Tibial nerve (tissue), 4 donors: ENCODE measurements at regions not wholly inside any gene's neighbourhood (a gene's known extent, or its start where the extent isn't known, plus 50 kb on each side); places are given as distances from the start of the nearest gene placed in this dataset.

Experiments used
- EP300 ChIP-seq, 2 donors: sonication (generic); formaldehyde crosslinking; IDR thresholded peaks; one replicate each; pipeline ENCODE4 v1.6.1; 2017; ENCODE audit warnings: antibody characterized with exemption in 2 of 2, mild to moderate bottlenecking in 1 of 2
- POLR2A ChIP-seq, 2 donors: fragments of 450-650 bp; IDR thresholded peaks; one replicate each; pipeline ENCODE4 v1.6.1; 2017; ENCODE audit warnings: antibody characterized with exemption in 2 of 2, mild to moderate bottlenecking in 2 of 2, moderate library complexity in 2 of 2
- TF ChIP-seq, protein P1 (sequence below), 5 experiments: fragments of 200-600 bp in 3 of 5; fragments of 450-650 bp in 2 of 5; sonication (generic) in 3 of 5; IDR thresholded peaks; one replicate each; pipeline ENCODE4 v1.5.1; 2016 to 2019; ENCODE audit warnings: antibody characterized with exemption in 5 of 5, mild to moderate bottlenecking in 3 of 5, moderate library complexity in 2 of 5

DNA sequence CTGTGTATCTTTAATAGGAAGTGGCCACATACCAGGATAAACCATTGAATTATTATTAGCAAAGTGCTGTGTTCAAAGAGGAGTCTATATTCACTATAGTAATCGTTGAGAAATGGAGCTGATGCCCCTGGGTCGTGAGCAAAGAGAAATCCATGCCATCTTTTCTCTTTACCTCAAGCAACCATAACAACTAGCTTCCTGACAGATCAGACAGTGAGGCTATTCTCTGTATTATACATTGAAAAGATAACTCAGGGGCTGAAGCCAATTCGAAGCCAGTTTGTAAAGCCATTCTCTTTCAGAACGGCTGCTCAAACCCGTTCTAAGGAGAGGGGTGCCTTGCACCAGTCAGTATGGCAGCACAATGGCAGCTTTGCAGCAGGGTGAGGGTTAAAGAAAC lies 680.6 kb downstream of the SEMA5A start:
- TF ChIP-seq, protein P1, sequence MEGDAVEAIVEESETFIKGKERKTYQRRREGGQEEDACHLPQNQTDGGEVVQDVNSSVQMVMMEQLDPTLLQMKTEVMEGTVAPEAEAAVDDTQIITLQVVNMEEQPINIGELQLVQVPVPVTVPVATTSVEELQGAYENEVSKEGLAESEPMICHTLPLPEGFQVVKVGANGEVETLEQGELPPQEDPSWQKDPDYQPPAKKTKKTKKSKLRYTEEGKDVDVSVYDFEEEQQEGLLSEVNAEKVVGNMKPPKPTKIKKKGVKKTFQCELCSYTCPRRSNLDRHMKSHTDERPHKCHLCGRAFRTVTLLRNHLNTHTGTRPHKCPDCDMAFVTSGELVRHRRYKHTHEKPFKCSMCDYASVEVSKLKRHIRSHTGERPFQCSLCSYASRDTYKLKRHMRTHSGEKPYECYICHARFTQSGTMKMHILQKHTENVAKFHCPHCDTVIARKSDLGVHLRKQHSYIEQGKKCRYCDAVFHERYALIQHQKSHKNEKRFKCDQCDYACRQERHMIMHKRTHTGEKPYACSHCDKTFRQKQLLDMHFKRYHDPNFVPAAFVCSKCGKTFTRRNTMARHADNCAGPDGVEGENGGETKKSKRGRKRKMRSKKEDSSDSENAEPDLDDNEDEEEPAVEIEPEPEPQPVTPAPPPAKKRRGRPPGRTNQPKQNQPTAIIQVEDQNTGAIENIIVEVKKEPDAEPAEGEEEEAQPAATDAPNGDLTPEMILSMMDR (IDR thresholded peaks at IDR 0.05): no peak
- TF ChIP-seq EP300 (IDR thresholded peaks at IDR 0.05): no peak
- no peak for TF ChIP-seq POLR2A (IDR thresholded peaks at IDR 0.05)
